Skeletal muscle tissue (tissue), 3 donors: ENCODE measurements at regions not wholly inside any gene's neighbourhood (a gene's known extent, or its start where the extent isn't known, plus 50 kb on each side); places are given as distances from the start of the nearest gene placed in this dataset.

Source experiments
- H3K27ac ChIP-seq: one replicate; pipeline ENCODE4 v1.7.0; 2013; ENCODE audit warnings: mild to moderate bottlenecking, low read depth, low read length, inconsistent platforms
- H3K27me3 ChIP-seq, 3 donors: one replicate each; pipeline ENCODE4 v1.7.0; 2013; ENCODE audit warnings: low read length in 3 of 3; ENCODE audit not compliant: control insufficient read depth in 3 of 3, insufficient read depth in 3 of 3
- H3K36me3 ChIP-seq, 3 donors: one replicate each; pipeline ENCODE4 v1.7.0; 2013; ENCODE audit warnings: low read length in 3 of 3; ENCODE audit not compliant: control insufficient read depth in 3 of 3, insufficient read depth in 3 of 3
- H3K4me1 ChIP-seq, 3 donors: one replicate each; pipeline ENCODE4 v1.7.0; 2013; ENCODE audit warnings: low read length in 3 of 3, mild to moderate bottlenecking in 3 of 3; ENCODE audit not compliant: control insufficient read depth in 3 of 3, insufficient read depth in 3 of 3
- H3K4me3 ChIP-seq, 3 donors: one replicate each; pipeline ENCODE4 v1.7.0; 2013; ENCODE audit warnings: low read length in 3 of 3
- H3K9ac ChIP-seq, 3 donors: one replicate each; pipeline ENCODE4 v1.7.0; 2013; ENCODE audit warnings: low read length in 3 of 3, mild to moderate bottlenecking in 3 of 3, moderate library complexity in 2 of 3, low read depth in 1 of 3
- H3K9me3 ChIP-seq, 3 donors: one replicate each; pipeline ENCODE4 v1.7.0; 2013; ENCODE audit warnings: low read length in 3 of 3; ENCODE audit not compliant: control insufficient read depth in 3 of 3
- donor health status: Osteomylitis.

DNA sequence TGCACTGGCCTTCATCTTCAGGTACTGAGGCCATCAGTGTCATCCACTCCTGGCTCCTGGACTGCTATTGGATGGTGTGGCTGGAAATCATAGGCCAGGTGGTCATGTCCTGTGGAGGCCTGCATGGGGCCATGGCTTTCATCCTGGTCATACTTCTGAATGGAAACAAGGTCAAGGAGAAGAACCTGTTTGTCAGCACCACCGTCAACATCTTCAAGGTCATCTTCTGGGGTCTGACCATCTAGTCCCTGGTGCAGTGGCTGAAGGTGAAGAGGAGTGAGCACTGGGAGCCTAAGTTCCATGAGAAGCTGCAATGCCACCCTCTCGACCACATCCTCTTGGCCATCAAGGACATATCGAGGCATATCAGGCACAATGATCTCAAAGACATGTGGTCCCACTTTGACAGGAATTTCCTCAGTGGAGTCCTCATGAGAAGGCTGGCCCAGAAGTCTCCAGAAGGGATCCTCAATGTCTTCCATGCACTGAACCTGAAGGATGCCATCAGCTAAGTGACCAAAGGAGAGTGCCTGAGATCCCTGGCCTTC lies 120.0 kb upstream of the SERPIND1 start:
- no peaks in the 10 kb centered on the region for H3K27me3 ChIP-seq
- peaks cover 5 to 12% (median 8%) of the 10 kb centered on the region in 3 donors for H3K4me1 ChIP-seq
- no peaks in the 10 kb centered on the region for H3K36me3 ChIP-seq
- H3K27ac ChIP-seq: no peak overlapping the region
- no peak overlapping the region for H3K4me3 ChIP-seq
- H3K9ac ChIP-seq: no peak overlapping the region
- no peaks in the 10 kb centered on the region for H3K9me3 ChIP-seq

DNA sequence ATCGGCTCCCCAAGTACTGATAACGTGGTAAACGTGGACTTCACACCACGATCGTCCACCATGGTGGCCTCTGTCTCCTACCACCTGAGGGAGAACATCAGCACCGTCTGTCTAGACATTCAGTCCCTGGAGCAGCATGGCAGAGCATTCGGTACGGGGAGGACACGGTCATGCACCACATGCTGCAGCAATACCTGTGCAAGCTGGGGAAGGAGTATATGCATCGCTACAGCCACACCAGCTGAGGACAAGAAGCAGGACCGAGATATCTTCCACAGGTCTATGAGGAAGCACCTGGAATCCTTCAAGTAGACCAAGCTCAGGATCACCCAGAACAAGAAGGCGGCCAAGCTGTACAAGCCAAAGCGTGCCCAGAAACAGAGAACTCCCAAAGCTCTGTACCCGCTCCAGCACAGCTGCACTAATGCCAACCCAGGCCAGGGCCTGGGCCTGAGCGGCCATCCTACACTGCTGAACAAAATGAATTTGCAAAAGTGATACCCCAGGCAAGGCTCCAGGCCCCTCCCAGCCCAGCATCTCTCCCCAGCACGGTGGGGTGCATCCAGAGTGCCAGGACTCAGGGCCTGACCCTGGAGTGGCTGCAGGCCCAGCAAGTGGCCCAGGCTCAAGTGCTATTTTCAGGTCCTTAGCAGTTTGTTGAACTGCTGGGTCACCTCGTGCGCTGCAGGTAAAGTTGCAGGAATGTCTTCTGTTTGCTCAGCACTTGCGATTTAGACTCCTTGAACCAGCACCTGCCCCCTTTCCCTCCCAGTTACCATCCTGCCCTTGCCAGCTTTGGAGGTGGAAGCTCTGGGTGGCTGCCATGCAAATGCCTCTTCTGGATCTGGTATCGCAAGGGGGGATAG lies 119.3 kb upstream of the SERPIND1 start:
- H3K9ac ChIP-seq: peak overlapping the region in 1 of 3 donors; percentile 33
- H3K4me3 ChIP-seq: no peak overlapping the region
- H3K36me3 ChIP-seq: no peaks in the 10 kb centered on the region
- H3K27me3 ChIP-seq: no peaks in the 10 kb centered on the region
- H3K27ac ChIP-seq: no peak overlapping the region
- H3K4me1 ChIP-seq: peaks cover 5 to 12% (median 8%) of the 10 kb centered on the region in 3 donors
- no peaks in the 10 kb centered on the region for H3K9me3 ChIP-seq

DNA sequence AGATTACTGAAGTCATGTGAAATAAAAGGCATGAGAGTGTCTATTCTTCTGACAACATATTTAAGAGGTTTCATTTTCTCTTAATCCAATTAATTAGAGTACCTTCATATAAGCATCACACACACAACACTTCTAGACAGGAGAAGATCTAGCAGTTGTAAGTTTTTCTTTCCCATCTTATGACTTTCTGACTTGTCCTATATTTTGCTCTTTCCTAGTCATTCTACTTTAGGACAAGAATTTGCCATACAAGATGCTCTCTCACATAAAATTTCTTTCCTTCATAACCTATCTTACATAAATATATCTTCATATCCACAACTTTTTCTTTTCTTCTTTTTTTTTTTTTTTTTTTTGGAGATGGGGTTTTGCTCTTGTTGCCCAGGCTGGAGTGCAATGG lies 118.3 kb upstream of the SERPIND1 start:
- no peaks in the 10 kb centered on the region for H3K9me3 ChIP-seq
- peaks cover 5 to 12% (median 8%) of the 10 kb centered on the region in 3 donors for H3K4me1 ChIP-seq
- no peak overlapping the region for H3K9ac ChIP-seq
- no peak overlapping the region for H3K27ac ChIP-seq
- no peak overlapping the region for H3K4me3 ChIP-seq
- H3K36me3 ChIP-seq: no peaks in the 10 kb centered on the region
- no peaks in the 10 kb centered on the region for H3K27me3 ChIP-seq

DNA sequence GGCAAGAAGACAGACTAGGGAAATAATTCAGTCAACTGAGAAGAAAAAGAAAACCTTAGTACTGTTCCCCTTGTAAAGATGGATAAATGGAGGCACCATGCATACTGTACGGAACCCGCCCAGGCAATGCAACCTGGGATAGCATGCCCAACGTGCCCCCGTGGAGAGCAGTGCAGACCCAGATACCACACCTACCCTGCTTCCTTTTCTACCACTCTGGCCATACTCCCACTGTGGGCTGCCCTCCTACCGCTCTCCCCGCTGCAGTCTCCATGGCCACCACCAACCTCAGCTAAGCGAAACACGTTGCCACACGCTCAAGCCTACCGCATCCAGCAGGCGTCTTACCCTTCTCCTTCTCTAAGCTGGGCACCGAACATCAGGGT lies 117.4 kb upstream of the SERPIND1 start:
- Histone ChIP-seq H3K9ac (no peak overlapping the region), H3K4me3 (no peak overlapping the region), H3K27ac (no peak overlapping the region), H3K9me3 (no peaks in the 10 kb centered on the region), H3K36me3 (no peaks in the 10 kb centered on the region), H3K4me1 (peaks cover 5 to 12% (median 8%) of the 10 kb centered on the region in 3 donors), H3K27me3 (no peaks in the 10 kb centered on the region)

DNA sequence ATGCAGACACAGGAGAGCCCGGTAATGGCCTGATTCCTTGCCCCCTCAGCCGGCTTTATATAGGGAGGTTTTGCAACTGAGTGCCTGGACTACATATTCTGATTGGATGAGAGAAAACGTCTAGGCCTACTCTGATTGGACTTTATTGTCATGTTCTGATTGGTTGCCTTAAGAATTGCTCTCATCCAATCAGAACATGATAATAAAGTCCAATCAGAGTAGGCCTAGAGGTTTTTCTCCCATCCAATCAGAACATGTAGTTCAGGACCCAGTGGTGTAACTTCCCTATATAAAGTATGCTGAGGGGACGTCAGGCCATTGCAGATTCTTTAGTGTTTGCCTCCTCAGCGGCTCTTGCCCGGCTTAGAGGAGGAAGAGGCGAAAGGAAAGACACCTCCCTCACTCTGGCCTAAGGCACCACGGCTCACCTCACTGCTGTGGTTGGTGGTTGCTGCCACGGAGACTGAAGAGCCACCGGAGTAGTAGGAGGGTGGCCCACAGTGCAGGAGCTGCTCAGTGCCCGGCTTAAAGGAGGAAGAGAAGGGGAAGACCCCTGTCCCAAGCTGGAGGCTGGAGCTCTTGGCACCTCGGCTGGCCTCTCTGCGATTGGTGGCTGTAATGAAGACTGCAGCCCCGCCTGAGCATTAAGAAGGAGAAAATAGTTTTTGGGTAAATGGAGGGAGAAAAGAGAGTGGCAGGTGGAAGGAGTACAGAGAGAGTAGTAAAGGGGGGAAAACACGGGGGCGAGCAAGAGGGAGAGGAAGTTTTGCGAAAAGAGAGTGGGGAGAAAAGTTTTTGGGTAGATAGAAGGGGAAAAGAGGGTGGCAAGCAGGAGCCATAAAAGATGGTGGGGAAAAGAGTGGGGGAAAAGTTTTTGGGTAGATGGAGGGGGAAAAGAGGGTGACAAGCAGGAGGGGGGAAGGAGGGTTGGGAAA lies 116.7 kb upstream of the SERPIND1 start:
- Histone ChIP-seq H3K9ac (no peak overlapping the region), H3K4me3 (no peak overlapping the region), H3K27me3 (no peaks in the 10 kb centered on the region), H3K36me3 (no peaks in the 10 kb centered on the region), H3K27ac (no peak overlapping the region), H3K9me3 (no peaks in the 10 kb centered on the region), H3K4me1 (peaks cover 5 to 12% (median 8%) of the 10 kb centered on the region in 3 donors)
